Mammary epithelial cell (primary cell): ENCODE measurements at regions not wholly inside any gene's neighbourhood (a gene's known extent, or its start where the extent isn't known, plus 50 kb on each side); places are given as distances from the start of the nearest gene placed in this dataset.

ENCODE experiments used
- EZH2 ChIP-seq: IDR thresholded peaks from 2 replicates; pipeline ENCODE4 v1.6.1; 2012; ENCODE audit warnings: low read length, inconsistent platforms, borderline replicate concordance
- TF ChIP-seq, protein P1 (sequence below), 2 donors: IDR thresholded peaks in 1 of 2; conservative IDR thresholded peaks in 1 of 2; 2 replicates each; pipeline ENCODE4 v1.5.1; 2011 to 2012; ENCODE audit warnings: inconsistent platforms in 2 of 2, low read length in 2 of 2, mild to moderate bottlenecking in 2 of 2, control low read depth in 1 of 2, low read depth in 1 of 2; ENCODE audit not compliant: insufficient read depth in 1 of 2; ENCODE audit errors: extremely low read depth in 1 of 2

DNA sequence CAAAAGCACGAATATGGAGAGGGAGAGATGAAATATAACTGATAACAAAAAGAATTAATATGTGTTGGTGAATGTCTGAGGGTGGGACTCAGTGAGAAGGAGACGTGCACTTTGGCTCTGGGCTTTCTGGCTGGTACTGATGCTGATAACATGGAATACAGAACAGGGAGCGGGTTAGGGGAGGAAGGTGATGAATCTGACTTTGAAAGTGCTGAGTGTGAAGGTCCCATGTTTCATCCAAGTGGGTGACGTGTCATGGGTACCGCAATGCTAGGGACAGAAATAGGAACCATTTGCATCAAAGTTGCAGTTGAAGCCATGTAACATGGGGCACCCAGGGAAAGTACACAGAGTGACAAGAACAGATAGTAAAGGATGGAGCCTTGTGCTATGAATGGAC lies 236.6 kb upstream of the MYO3A start:
- TF ChIP-seq EZH2, result no peak
- TF ChIP-seq, protein P1, sequence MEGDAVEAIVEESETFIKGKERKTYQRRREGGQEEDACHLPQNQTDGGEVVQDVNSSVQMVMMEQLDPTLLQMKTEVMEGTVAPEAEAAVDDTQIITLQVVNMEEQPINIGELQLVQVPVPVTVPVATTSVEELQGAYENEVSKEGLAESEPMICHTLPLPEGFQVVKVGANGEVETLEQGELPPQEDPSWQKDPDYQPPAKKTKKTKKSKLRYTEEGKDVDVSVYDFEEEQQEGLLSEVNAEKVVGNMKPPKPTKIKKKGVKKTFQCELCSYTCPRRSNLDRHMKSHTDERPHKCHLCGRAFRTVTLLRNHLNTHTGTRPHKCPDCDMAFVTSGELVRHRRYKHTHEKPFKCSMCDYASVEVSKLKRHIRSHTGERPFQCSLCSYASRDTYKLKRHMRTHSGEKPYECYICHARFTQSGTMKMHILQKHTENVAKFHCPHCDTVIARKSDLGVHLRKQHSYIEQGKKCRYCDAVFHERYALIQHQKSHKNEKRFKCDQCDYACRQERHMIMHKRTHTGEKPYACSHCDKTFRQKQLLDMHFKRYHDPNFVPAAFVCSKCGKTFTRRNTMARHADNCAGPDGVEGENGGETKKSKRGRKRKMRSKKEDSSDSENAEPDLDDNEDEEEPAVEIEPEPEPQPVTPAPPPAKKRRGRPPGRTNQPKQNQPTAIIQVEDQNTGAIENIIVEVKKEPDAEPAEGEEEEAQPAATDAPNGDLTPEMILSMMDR (conservative IDR thresholded peaks at IDR 0.05 in 1 of 2, IDR thresholded peaks at IDR 0.05 in 1 of 2; ENCODE audit: extremely low read depth in 1 of 2, insufficient read depth in 1 of 2, low read depth in 1 of 2, low read length in 2 of 2), result no peak
